ENCODE measurements at regions not wholly inside any gene's neighbourhood (a gene's known extent, or its start where the extent isn't known, plus 50 kb on each side); places are given as distances from the start of the nearest gene placed in this dataset.
"Not testable (repeated sequence)": the region's sequence is repeated elsewhere in the genome, so short reads cannot be mapped to it uniquely, and the experiment has no call there.

DNA sequence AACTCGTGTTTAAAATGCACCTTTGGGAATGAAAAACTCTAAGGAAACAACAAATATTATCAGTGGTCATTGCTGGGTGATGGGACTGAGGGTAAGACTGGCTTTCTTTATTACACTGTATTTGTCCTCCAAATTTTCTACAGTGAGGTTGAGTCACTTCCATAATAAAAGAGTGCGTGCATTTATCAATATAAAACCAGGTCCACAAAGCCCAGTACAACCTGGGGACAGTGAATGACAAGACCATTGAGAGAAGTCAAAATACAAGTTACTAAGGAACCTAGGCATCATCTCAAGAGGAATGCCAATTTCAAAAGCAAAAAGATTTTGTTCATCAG, 76.4 kb downstream of the MAGED4 start:
- no peak for DNase-seq

DNA sequence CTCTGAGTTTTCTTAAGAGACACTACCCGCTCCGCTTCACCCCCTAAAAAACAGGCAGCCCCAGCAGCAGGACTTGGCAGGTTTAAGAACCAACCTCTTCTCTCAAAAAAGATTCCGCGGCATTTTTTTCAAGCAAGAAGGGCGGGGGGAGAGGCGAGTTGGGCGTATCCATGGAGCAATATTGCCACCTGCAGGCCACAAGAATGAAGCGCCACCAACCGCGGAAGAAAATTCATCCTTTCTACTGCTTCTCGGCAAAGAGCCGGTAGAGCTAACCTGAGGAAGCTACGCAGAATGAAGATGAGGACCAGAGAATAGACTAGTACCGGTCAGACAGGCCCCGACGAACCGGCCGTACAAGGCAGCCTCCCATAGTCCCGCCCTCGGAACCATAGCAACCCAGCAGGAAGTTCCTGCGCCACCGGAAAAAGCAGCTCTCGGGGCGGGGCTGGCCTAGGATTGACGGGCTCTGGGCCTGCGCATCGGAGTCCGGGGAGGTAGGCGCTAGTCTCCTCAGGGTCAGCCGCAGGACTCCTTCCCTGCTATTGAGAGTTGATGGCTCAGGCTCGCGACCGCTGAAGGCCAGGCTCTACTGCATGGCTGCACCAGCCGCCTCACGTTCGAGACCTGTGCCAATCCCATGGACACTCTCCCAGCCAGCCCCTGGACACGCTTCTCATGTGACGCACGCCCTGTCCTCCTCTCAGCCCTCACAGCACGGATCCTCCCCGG, 76.9 kb downstream of the MAGED4 start:
- peak; percentile 27 for DNase-seq

DNA sequence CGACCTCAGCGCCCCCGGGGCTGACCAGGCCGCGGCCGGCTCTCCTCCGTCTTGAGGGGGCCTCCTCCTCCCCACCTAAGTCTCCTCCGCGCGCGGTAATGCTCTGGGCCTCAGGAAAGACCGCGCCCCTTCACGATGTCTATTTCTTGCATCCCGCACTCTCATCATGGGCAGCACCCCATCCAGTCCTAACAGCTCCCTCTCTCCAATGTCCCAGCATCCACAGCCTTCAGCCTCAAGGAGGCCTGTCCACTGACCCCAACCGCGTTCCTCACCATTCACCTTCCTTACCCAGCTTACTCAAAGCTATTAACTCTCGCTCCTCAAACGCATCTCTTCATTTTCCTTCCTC, 77.5 kb downstream of the MAGED4 start:
- DNase-seq, result no peak

DNA sequence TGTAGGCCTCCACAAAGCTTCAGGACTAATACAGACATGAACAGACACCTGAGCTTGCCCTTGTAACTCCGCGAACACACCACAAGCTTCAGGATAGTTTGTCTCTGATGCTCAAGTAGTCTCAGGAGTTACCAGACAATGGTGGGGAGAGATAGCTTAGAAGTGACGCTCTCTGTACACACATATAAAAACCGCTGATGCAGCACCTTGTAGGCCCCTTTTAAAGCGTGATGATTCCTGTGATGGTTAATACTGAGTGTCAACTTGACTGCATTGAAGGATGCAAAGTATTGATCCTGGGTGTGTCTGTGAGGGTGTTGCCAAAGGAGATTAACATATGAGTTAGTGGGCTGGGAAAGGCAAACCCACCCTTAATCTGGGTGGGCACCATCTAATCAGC, 78.7 kb downstream of the MAGED4 start:
- no peak for DNase-seq

DNA sequence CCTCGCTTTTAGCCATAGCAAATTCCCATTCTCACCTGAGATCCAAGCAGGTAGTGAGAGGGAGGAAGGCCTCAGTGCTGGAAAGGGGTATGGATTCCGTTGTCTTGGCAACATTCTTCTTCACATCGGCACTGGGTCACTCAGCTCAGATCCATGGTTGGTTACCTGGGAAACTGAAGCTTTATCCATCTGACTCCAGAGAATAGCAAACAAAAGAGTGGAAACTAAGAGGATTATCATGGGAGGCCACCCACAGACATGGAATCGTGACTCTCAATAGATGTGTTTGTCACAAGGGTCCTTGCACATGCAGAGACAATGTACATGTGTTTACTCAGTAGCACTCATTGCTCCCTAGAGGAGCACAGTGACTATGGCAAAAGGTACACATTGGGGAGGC, 81.0 kb downstream of the MAGED4 start:
- DNase-seq, result no peak

DNA sequence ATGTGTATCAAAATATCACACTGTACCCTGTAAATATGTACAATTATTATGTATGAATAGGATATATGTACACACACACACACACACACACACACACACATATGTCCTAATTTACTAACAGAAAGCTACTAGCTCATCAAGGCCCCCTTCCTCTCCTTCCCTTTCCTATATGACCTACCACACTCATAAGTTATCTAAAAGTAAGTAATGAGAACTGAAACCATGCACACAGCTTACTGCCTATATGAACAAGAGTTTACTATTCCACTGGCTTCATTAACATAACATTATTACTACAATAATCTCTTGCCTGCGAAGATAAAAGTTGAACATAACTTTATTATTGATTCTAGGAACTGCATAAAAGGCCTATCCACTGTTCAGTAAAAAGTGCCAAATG, 83.8 kb downstream of the MAGED4 start:
- not testable (repeated sequence) for DNase-seq

DNA sequence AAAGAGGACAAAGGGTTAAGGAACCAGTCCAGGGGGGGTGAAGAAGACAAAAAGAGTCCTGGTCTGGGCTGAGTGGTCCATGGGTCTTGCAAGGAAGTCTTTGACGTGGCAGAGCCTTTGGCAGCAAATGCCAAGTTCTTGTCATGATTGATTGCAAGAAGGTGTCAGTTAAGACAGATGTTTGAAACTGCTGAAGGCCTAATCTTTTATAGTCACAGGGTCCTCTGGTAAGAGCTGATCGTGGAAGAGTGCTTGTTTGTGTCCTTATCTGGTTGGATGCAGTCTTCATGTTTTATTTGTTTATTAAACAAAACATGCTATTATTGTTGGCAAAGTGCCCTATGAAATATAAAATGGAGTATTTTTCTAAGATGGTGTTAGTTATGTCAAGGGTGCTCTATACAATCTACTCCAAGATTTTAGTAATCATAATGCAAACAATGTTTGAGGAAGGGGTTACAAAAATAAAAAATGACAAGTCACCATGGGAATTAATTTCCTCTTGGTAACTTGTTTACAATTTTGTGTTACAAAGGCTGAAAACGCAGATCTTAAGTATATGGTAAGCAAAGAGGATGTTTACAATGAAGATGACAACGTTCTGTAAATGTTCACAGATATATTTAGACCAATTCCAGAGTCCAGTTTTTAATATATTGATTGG, 85.9 kb downstream of the MAGED4 start:
- no peak for DNase-seq

DNA sequence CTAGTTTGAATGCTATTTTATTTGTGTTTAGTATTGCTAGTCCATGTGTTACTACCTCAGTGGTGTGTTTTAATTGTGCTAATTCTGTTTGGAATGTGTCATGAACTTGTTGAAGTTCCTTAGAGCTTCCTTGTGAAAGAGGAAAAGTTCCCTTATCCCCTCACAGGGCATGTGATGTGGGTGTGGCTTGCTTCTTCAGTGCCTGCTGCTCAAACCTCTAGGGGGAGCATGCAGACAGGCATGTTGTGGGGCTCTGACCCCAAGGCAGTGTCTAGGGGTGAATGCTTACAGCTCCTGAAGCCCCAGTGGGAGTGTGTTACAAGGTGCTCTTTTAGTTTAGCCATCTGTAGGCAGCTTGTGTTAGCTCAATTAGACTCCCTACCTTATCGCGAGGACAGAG, 86.5 kb downstream of the MAGED4 start:
- no peak for DNase-seq

DNA sequence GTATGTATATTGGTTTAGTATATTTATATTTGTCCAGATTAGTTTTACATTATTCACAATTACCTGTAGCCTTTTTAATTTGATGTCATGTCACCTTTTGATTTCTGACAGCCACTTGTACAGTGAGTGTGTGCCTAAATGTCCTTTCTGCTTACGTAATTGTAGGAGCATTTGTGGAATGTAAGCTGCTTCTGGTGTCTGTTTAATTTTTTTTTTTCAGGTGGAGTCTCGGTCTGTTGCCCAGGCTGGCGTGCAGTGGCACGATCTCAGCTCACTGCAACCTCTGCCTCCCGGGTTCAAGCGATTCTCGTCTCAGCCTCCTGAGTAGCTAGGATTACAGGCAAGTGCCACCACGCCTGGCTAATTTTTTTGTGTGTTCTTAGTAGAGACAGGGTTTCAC, 91.2 kb upstream of the XAGE2 start:
- DNase-seq, result no peak

DNA sequence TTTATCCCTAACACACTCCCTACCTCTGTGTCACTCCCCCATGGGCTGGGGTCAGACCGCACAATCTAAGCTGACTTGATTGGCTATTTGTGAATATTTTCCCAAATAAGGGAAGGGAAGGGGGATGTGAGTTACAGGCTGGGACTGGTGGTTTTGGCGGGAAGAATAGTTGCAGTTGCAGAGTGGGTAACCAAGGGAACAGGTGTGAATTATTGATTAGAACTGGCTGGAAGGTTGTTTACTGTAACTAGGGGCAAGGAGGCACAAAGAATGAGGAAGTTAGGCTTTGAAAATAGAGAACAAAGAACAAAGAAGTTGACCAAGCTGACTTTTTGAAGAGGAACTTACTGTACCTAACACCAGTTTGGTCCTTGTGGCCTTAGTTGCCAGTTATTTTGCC, 88.0 kb upstream of the XAGE2 start:
- no peak for DNase-seq

DNA sequence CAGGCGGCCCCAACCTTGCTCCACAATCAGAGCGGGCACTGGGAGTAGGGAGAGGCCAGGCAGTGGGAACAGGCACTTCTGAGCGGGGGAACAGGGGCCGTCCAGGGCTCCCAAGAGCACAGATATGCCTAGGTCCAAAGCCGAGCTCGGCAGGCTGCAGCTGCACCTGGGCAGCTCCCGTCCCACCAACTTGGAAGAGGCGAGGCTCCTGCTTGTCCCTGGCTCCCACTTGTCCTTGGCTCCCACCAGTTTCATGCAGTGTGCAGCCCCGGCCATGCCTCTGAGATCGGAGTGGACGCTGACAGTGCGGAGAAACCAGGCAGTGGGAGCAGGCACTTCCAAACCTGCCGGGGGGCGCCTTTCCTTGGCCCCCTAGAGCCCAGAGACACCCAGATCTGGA, 84.0 kb upstream of the XAGE2 start:
- no peak for DNase-seq

DNA sequence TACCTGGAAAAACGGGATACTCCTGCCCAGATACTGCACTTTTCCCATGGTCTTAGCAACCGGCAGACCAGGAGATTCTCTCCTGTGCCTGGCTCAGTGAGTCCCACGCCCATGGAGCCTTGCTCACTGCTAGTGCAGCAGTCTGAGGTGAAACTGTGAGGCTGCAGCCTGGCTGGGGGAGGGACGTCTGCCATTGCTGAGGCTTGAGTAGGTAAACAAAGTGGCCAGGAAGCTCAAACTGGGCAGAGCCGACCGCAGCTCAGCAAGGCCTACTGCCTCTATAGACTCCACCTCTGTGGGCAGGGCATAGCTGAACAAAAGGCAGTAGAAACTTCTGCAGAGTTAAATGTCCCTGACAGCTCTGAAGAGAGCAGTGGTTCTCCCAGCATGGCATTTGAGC, 69.9 kb upstream of the XAGE2 start:
- DNase-seq, result not testable (repeated sequence)

DNA sequence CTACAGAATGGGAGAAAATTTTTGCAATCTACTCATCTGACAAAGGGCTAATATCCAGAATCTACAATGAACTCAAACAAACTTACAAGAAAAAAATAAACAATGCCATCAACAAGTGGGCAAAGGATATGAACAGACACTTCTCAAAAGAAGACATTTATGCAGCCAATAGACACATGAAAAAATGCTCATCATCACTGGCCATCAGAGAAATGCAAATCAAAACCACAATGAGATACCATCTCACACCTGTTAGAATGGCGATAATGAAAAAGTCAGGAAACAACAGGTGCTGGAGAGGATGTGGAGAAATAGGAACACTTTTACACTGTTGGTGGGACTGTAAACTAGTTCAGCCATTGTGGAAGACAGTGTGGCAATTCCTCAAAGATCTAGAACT, 60.3 kb upstream of the XAGE2 start:
- not testable (repeated sequence) for DNase-seq
